GM12864 (cell line): ENCODE measurements at regions not wholly inside any gene's neighbourhood (a gene's known extent, or its start where the extent isn't known, plus 50 kb on each side); places are given as distances from the start of the nearest gene placed in this dataset.

Source experiments
- DNase-seq: peaks from one replicate; pipeline ENCODE4 v3.0.0-alpha.2; 2011; ENCODE audit warnings: low read depth
- H3K4me3 ChIP-seq: 2 replicates; pipeline ENCODE4 v1.5.1; 2011; ENCODE audit warnings: mild to moderate bottlenecking, low read depth, low read length, control low read depth
- CTCF ChIP-seq: IDR thresholded peaks from 2 replicates; pipeline ENCODE4 v1.5.1; 2011; ENCODE audit warnings: low read depth, mild to moderate bottlenecking, moderate library complexity, low read length, control low read depth, inconsistent platforms; ENCODE audit errors: missing control alignments

GRCh38 chr1:80417671-80418070 is 1383.1 kb upstream of the ADGRL2 start:
- no peak for DNase-seq
- no peak for TF ChIP-seq CTCF
- H3K4me3 ChIP-seq: no peak overlapping the region

GRCh38 chr1:80413969-80414368 is 1386.8 kb upstream of the ADGRL2 start:
- H3K4me3 ChIP-seq: no peak overlapping the region
- TF ChIP-seq CTCF: no peak
- no peak for DNase-seq

GRCh38 chr1:80410233-80410632 is 1390.5 kb upstream of the ADGRL2 start:
- no peak for DNase-seq
- no peak overlapping the region for H3K4me3 ChIP-seq
- TF ChIP-seq CTCF: no peak

GRCh38 chr1:80403471-80403893 is 1397.0 kb upstream of the ADGRL4 start:
- H3K4me3 ChIP-seq: no peak overlapping the region
- no peak for TF ChIP-seq CTCF
- no peak for DNase-seq

- DNase-seq: no peak
- no peak for TF ChIP-seq CTCF
- H3K4me3 ChIP-seq: no peak overlapping the region
These were observed 1396.1 kb upstream of the ADGRL4 start for GRCh38 chr1:80402625-80403024.

- no peak overlapping the region for H3K4me3 ChIP-seq
- no peak for TF ChIP-seq CTCF
- DNase-seq: no peak
These were observed 1395.2 kb upstream of the ADGRL4 start for GRCh38 chr1:80401757-80402156.

GRCh38 chr1:80392529-80392928 is 1386.0 kb upstream of the ADGRL4 start:
- TF ChIP-seq CTCF: no peak
- DNase-seq: no peak
- H3K4me3 ChIP-seq: no peak overlapping the region
